A549 (cell line): ENCODE measurements at regions not wholly inside any gene's neighbourhood (a gene's known extent, or its start where the extent isn't known, plus 50 kb on each side); places are given as distances from the start of the nearest gene placed in this dataset.

ENCODE experiments used
- ATAC-seq, 2 experiments: fragments of 200-7000 bp in 1 of 2; fragments of >200 bp in 1 of 2; cut with Nextera tagmentation in 1 of 2; cut with Tn5 transposase in 1 of 2; 3 replicates each; pipeline versions ENCODE4 v1.8.0 to v1.9.1; 2018 to 2020; ENCODE audit warnings: mild to moderate bottlenecking in 1 of 2, moderate library complexity in 1 of 2
- CTCF ChIA-PET: fragments of 300-600 bp; sonication (Branson Sonifier 250); formaldehyde crosslinking; extraction: SDS; loops from one replicate; lab custom pipeline; 2021; ENCODE audit warnings: antibody characterized with exemption, inconsistent platforms; lab: Yijun Ruan, JAX
- POLR2A ChIA-PET: fragments of 350-600 bp; formaldehyde crosslinking; extraction: SDS; loops from one replicate; lab custom pipeline; 2021; ENCODE audit warnings: antibody characterized with exemption, inconsistent platforms; lab: Yijun Ruan, JAX
- DNase-seq, 2 experiments: peaks; one replicate each; pipeline versions ENCODE4 v3.0.0 to v3.0.0-alpha.2; 2011 to 2016; ENCODE audit warnings: low read depth in 1 of 2, low spot score in 1 of 2
- FAIRE-seq: peaks from 2 replicates; lab custom pipeline; 2011; peaks lifted over from hg19 to GRCh38; lab: Jason Lieb, UNC
- H3K27ac ChIP-seq, 2 experiments: fragments of >200 bp; sonication (Bioruptor Twin); formaldehyde crosslinking; 3 replicates each; pipeline ENCODE4 v1.5.1; 2016 to 2017
- H3K4me1 ChIP-seq: fragments of >200 bp; sonication (Bioruptor Twin); formaldehyde crosslinking; 3 replicates; pipeline ENCODE4 v1.6.1; 2016
- H3K4me2 ChIP-seq: fragments of >200 bp; sonication (Bioruptor Twin); formaldehyde crosslinking; 3 replicates; pipeline ENCODE4 v1.6.1; 2016
- H3K4me3 ChIP-seq: fragments of >200 bp; sonication (Bioruptor Twin); formaldehyde crosslinking; 3 replicates; pipeline ENCODE4 v1.5.1; 2016
- H3K9me3 ChIP-seq: fragments of >200 bp; sonication (Bioruptor Twin); formaldehyde crosslinking; 3 replicates; pipeline ENCODE4 v1.6.1; 2016
- BCL3 ChIP-seq: fragments of >200 bp; sonication (Bioruptor Twin); formaldehyde crosslinking; IDR thresholded peaks from 3 replicates; pipeline ENCODE4 v1.6.1; 2016
- CBX8 ChIP-seq: fragments of 200-600 bp; sonication (generic); IDR thresholded peaks from 2 replicates; pipeline ENCODE4 v1.6.1; 2016
- CHD2 ChIP-seq: fragments of 150-350 bp; IDR thresholded peaks from 2 replicates; pipeline ENCODE4 v1.6.1; 2014; ENCODE audit warnings: low read length; ENCODE audit not compliant: partially characterized antibody
- EHMT2 ChIP-seq: fragments of 200-600 bp; sonication (generic); IDR thresholded peaks from 2 replicates; pipeline ENCODE4 v1.6.1; 2016; ENCODE audit warnings: antibody characterized with exemption, low read depth, mild to moderate bottlenecking, moderate library complexity
- ELK1 ChIP-seq: fragments of 150-350 bp; IDR thresholded peaks from 2 replicates; pipeline ENCODE4 v1.6.1; 2014; ENCODE audit warnings: low read depth, mild to moderate bottlenecking, low read length
- FOSB ChIP-seq: fragments of 250-450 bp; sonication (Bioruptor Pico); IDR thresholded peaks from 2 replicates; pipeline ENCODE4 v1.5.0; 2020; ENCODE audit warnings: mild to moderate bottlenecking, moderate library complexity
- FOSL2 ChIP-seq, 2 experiments: fragments of 450-650 bp in 1 of 2; fragments of >200 bp in 1 of 2; sonication (Bioruptor Twin) in 1 of 2; formaldehyde crosslinking; IDR thresholded peaks; 2 replicates each; pipeline versions ENCODE4 v1.5.0 to v1.6.1; 2016 to 2020; ENCODE audit warnings: mild to moderate bottlenecking in 1 of 2, moderate library complexity in 1 of 2
- HES2 ChIP-seq: fragments of >200 bp; sonication (Bioruptor Twin); formaldehyde crosslinking; IDR thresholded peaks from 2 replicates; pipeline ENCODE4 v1.6.1; 2016
- MAFK ChIP-seq: fragments of 450-650 bp; IDR thresholded peaks from 2 replicates; pipeline ENCODE4 v1.6.1; 2014; ENCODE audit not compliant: partially characterized antibody
- RAD21 ChIP-seq, 2 experiments: fragments of >200 bp in 1 of 2; sonication (Bioruptor Twin) in 1 of 2; formaldehyde crosslinking in 1 of 2; IDR thresholded peaks in 1 of 2; conservative IDR thresholded peaks in 1 of 2; 2 replicates in 1 of 2; 3 replicates in 1 of 2; pipeline ENCODE4 v1.6.1; 2012 to 2018; ENCODE audit warnings: inconsistent platforms in 1 of 2
- RARB ChIP-seq: fragments of 250-450 bp; sonication (Bioruptor Pico); IDR thresholded peaks from 2 replicates; pipeline ENCODE4 v1.8.0; 2021; ENCODE audit warnings: mild to moderate bottlenecking, moderate library complexity
- REST ChIP-seq: fragments of 200-600 bp; sonication (generic); IDR thresholded peaks from 2 replicates; pipeline ENCODE4 v1.6.1; 2016; ENCODE audit warnings: antibody characterized with exemption, mild to moderate bottlenecking, moderate library complexity
- RFX5 ChIP-seq: fragments of 450-650 bp; IDR thresholded peaks from 2 replicates; pipeline ENCODE4 v1.7.1; 2014; ENCODE audit warnings: antibody characterized with exemption, mild to moderate bottlenecking, moderate library complexity
- WGBS: methylation state at CpG from one replicate; pipeline ENCODE4 v1.1.6; 2017; ENCODE audit errors: missing lambda C conversion rate; 5-methylcytosine and 5-hydroxymethylcytosine counted together

- ChIA-PET CTCF (interaction anchor here (1.0 kb wide), 1 partner anchor 42 kb away, joined by 3 read pairs; no protein-coding TSS in a partner anchor), POLR2A (no interaction called here)
- no peak overlapping the region for H3K27ac ChIP-seq
- no peak for TF ChIP-seq MAFK
- no peaks in the 10 kb centered on the region for H3K9me3 ChIP-seq
- FAIRE-seq (no peak), DNase-seq (no peak), ATAC-seq (no peak)
- WGBS = 54% methylated on average over 4 of the region's 4 CpGs
- H3K4me2 ChIP-seq = no peak overlapping the region
- H3K4me1 ChIP-seq = peaks cover 8% of the 10 kb centered on the region; the same call in 1 of the 3 replicates
- H3K4me3 ChIP-seq = no peak overlapping the region
These were observed 312.0 kb downstream of the CBLN1 start for GRCh38 chr16:48969611-48970010.

GRCh38 chr16:48965386-48965785 is 316.3 kb downstream of the CBLN1 start:
- 8% methylated on average over 3 of the region's 3 CpGs for WGBS
- Histone ChIP-seq H3K4me2 (no peak overlapping the region), H3K4me3 (no peak overlapping the region), H3K27ac (peak overlapping the region in 1 of 2 experiments; percentile 64; a peak in 2 of 6 replicates), H3K4me1 (peaks cover 18% of the 10 kb centered on the region; the same call in 2 of the 3 replicates), H3K9me3 (no peaks in the 10 kb centered on the region)
- ChIA-PET CTCF (no interaction called here), POLR2A (no interaction called here)
- no peak for ATAC-seq
- no peak for TF ChIP-seq CBX8
- no peak for TF ChIP-seq EHMT2
- TF ChIP-seq CHD2 = no peak
- no peak for TF ChIP-seq FOSB
- no peak for TF ChIP-seq HES2
- no peak for TF ChIP-seq RARB (CRISPR knock-in tag)
- no peak for TF ChIP-seq FOSL2 (IDR thresholded peaks at IDR 0.05)
- TF ChIP-seq FOSL2 (CRISPR knock-in tag; IDR thresholded peaks at IDR 0.05) = no peak
- DNase-seq = no peak
- FAIRE-seq = no peak

- Histone ChIP-seq H3K4me3 (no peak overlapping the region), H3K4me2 (peak overlapping the region; percentile 36; the same call in 2 of the 3 replicates), H3K9me3 (no peaks in the 10 kb centered on the region), H3K4me1 (peaks cover 18% of the 10 kb centered on the region; the same call in 2 of the 3 replicates), H3K27ac (peak overlapping the region; percentile 35 to 70; a peak in 4 of 6 replicates)
- 44% methylated on average over 1 of the region's 1 CpG for WGBS
- no peak for FAIRE-seq
- peak in 1 of 2 experiments; percentile 36 for DNase-seq
- TF ChIP-seq REST (no peak), ELK1 (no peak), CBX8 (no peak), RFX5 (no peak)
- CTCF ChIA-PET = no interaction called here
- POLR2A ChIA-PET = no interaction called here
- peak; percentile 57 to 86; a peak in 4 of 6 replicates for ATAC-seq
These were observed 317.6 kb downstream of the CBLN1 start for GRCh38 chr16:48963901-48964615.

- peak; percentile 61 to 63; a peak in 4 of 6 replicates for ATAC-seq
- CTCF ChIA-PET = interaction anchor here (1.0 kb wide), 1 partner anchor 9 kb away, joined by 3 read pairs; no protein-coding TSS in a partner anchor
- peaks cover 18% of the 10 kb centered on the region; the same call in 2 of the 3 replicates for H3K4me1 ChIP-seq
- peak overlapping the region; percentile 36; the same call in 2 of the 3 replicates for H3K4me2 ChIP-seq
- FAIRE-seq = no peak
- POLR2A ChIA-PET = no interaction called here
- no peaks in the 10 kb centered on the region for H3K9me3 ChIP-seq
- 2% methylated on average over 3 of the region's 3 CpGs for WGBS
- H3K27ac ChIP-seq = peak overlapping the region in 1 of 2 experiments; percentile 70; a peak in 3 of 6 replicates
- no peak for TF ChIP-seq FOSL2 (IDR thresholded peaks at IDR 0.05)
- TF ChIP-seq FOSL2 (CRISPR knock-in tag; IDR thresholded peaks at IDR 0.05) = 0 out of 2 replicates have a peak, but pooled peaks have one; percentile 22
- TF ChIP-seq BCL3 = no peak
- TF ChIP-seq RAD21 (conservative IDR thresholded peaks at IDR 0.05 in 1 of 2, IDR thresholded peaks at IDR 0.05 in 1 of 2) = no peak
- no peak overlapping the region for H3K4me3 ChIP-seq
- peak in 1 of 2 experiments; percentile 17 for DNase-seq
These were observed 318.3 kb downstream of the CBLN1 start for GRCh38 chr16:48963306-48963705.
